Fibroblast of pulmonary artery (primary cell): ENCODE measurements at regions not wholly inside any gene's neighbourhood (a gene's known extent, or its start where the extent isn't known, plus 50 kb on each side); places are given as distances from the start of the nearest gene placed in this dataset.

Source experiments
- DNase-seq: peaks from one replicate; pipeline ENCODE4 v3.0.0-alpha.2; 2010; ENCODE audit warnings: low read depth
- H3K4me3 ChIP-seq: replicated peaks from 2 replicates; pipeline ENCODE4 v1.5.1; 2011; ENCODE audit warnings: low read depth, mild to moderate bottlenecking, control low read depth, low read length, moderate library complexity
- CTCF ChIP-seq: IDR thresholded peaks from 2 replicates; pipeline ENCODE4 v1.5.1; 2011; ENCODE audit warnings: mild to moderate bottlenecking, control low read depth, low read length, inconsistent platforms; ENCODE audit errors: missing control alignments

- TF ChIP-seq CTCF = no peak
- no peak overlapping the region for H3K4me3 ChIP-seq
- DNase-seq = no peak
Observed at GRCh38 chr12:63394983-63395382, 244.0 kb upstream of the AVPR1A start.

- no peak for TF ChIP-seq CTCF
- H3K4me3 ChIP-seq = no peak overlapping the region
- no peak for DNase-seq
Observed at GRCh38 chr12:63394349-63394748, 243.3 kb upstream of the AVPR1A start.

- TF ChIP-seq CTCF = no peak
- no peak overlapping the region for H3K4me3 ChIP-seq
- DNase-seq = no peak
Observed at GRCh38 chr12:63389211-63389610, 238.2 kb upstream of the AVPR1A start.

GRCh38 chr12:63387771-63388170 is 236.8 kb upstream of the AVPR1A start:
- DNase-seq = no peak
- TF ChIP-seq CTCF = no peak
- H3K4me3 ChIP-seq = no peak overlapping the region

- DNase-seq = no peak
- TF ChIP-seq CTCF = no peak
- H3K4me3 ChIP-seq = no peak overlapping the region
Observed at GRCh38 chr12:63382930-63383329, 231.9 kb upstream of the AVPR1A start.

- H3K4me3 ChIP-seq = no peak overlapping the region
- DNase-seq = no peak
- TF ChIP-seq CTCF = no peak
Observed at GRCh38 chr12:63362791-63363190, 211.8 kb upstream of the AVPR1A start.

- no peak for TF ChIP-seq CTCF
- DNase-seq = no peak
- H3K4me3 ChIP-seq = no peak overlapping the region
Observed at GRCh38 chr12:63362166-63362565, 211.2 kb upstream of the AVPR1A start.
